Heart right ventricle (tissue), 16 donors: ENCODE measurements at regions not wholly inside any gene's neighbourhood (a gene's known extent, or its start where the extent isn't known, plus 50 kb on each side); places are given as distances from the start of the nearest gene placed in this dataset.

Source experiments
- ATAC-seq, 8 donors: fragments of 200-7000 bp; cut with Tn5 transposase; one replicate each; pipeline ENCODE4 v1.9.1; 2020; ENCODE audit warnings: mild to moderate bottlenecking in 8 of 8, moderate library complexity in 8 of 8, moderate number of reproducible peaks in 1 of 8
- DNase-seq, 2 donors: peaks; one replicate each; pipeline ENCODE4 v3.0.0-alpha.2; 2020
- H3K27ac ChIP-seq, 10 donors: fragments of 200-600 bp; sonication (generic) in 2 of 10; one replicate each; pipeline versions ENCODE4 v1.5.0 to v1.8.0; 2020 to 2022; ENCODE audit warnings: mild to moderate bottlenecking in 3 of 10
- H3K27me3 ChIP-seq, 7 donors: fragments of 200-600 bp; one replicate each; pipeline ENCODE4 v1.8.0; 2021 to 2022; ENCODE audit warnings: mild to moderate bottlenecking in 2 of 7
- H3K36me3 ChIP-seq, 9 donors: fragments of 200-600 bp; sonication (generic) in 1 of 9; one replicate each; pipeline versions ENCODE4 v1.5.0 to v1.8.0; 2020 to 2022; ENCODE audit warnings: mild to moderate bottlenecking in 2 of 9
- H3K4me1 ChIP-seq, 9 donors: fragments of 200-600 bp; sonication (generic) in 1 of 9; one replicate each; pipeline versions ENCODE4 v1.5.0 to v1.8.0; 2020 to 2022; ENCODE audit warnings: mild to moderate bottlenecking in 4 of 9
- H3K4me3 ChIP-seq, 10 donors: fragments of 200-600 bp; sonication (generic) in 2 of 10; one replicate each; pipeline versions ENCODE4 v1.5.0 to v1.8.0; 2020 to 2022; ENCODE audit warnings: mild to moderate bottlenecking in 7 of 10, moderate library complexity in 2 of 10
- H3K9me3 ChIP-seq, 11 donors: fragments of 200-600 bp in 10 of 11; sonication (generic) in 2 of 11; one replicate each; pipeline versions ENCODE4 v1.5.0 to v1.8.0; 2013 to 2022; ENCODE audit warnings: mild to moderate bottlenecking in 2 of 11, control low read depth in 1 of 11, moderate library complexity in 1 of 11
- CTCF ChIP-seq, 9 donors: fragments of 200-600 bp; sonication (generic) in 2 of 9; IDR thresholded peaks; one replicate each; pipeline versions ENCODE4 v1.5.0 to v1.8.0; 2021 to 2022; ENCODE audit warnings: antibody characterized with exemption in 9 of 9, mild to moderate bottlenecking in 5 of 9, moderate library complexity in 1 of 9
- WGBS, 2 donors: extraction: QIAGEN DNeasy Blood & Tissue Kit; methylation state at CpG; one replicate each; pipeline ENCODE4 v1.1.7; 2013; ENCODE audit warnings: inconsistent platforms in 1 of 2; 5-methylcytosine and 5-hydroxymethylcytosine counted together
- intact Hi-C, 10 donors: fragments of 100-400 bp; cut with DNase I; formaldehyde crosslinking; loops; one replicate each; pipeline versions ENCODE4 v1.11.1 to v1.14.2; 2022
- donor health status: Arrhythmogenic right ventricular cardiomyopathy.
- donor health status: ischemic (EF 13 %, LVEDD 7.1; RV severe dilation, severe dysfunction).
- donor health status: healthy with polysubstance abuse.
- donor health status: DM: no; HTN: yes; CAD: no.
- donor health status: DM: no; HTN: no; CAD: no.
- donor health status: ischemic (EF 25% LVEDD 6.9; RV normal size, moderate dysfunction).
- donor health status: ischemic (EF 25% LVEDD 5.7; RV mildly dilated, moderate dysfunction).
- donor health status: healthy.
- donor health status: DM: yes; HTN: yes; CAD: no.
- donor health status: Ischemic cardiomyopathy.
- donor health status: ischemic (EF 35%, LVEDD 5.7; RV mildly dilated, moderate dysfunction).
- donor health status: nonischemic (EF 11% LVEDD 7.7; RV severe dilation, severe dysfunction).
- donor health status: DM: yes; HTN: yes; CAD: no.
- donor health status: PGD.
- donor health status: ischemic (EF 29% LVEDD 5.4; RV normal size, mild dysfunction).
- donor health status: nonischemic (EF 23%, LVEDD 6.1; RV moderate dilation, normal function).

GRCh38 chr3:106929081-106929480 lies 448.2 kb upstream of the CCDC54 start:
- no peak overlapping the region for H3K27ac ChIP-seq
- WGBS, 2 donors, result 78 to 92% methylated on average over 3 of the region's 3 CpGs
- H3K4me1 ChIP-seq, result no peaks in the 10 kb centered on the region
- no peak overlapping the region for H3K4me3 ChIP-seq
- no peaks in the 10 kb centered on the region for H3K27me3 ChIP-seq
- no peak for TF ChIP-seq CTCF (IDR thresholded peaks at IDR 0.05)
- no peaks in the 10 kb centered on the region for H3K36me3 ChIP-seq
- no peak for ATAC-seq
- DNase-seq, result no peak
- intact Hi-C loops, result no loop called here
- peaks cover 0 to 4% (median 0%) of the 10 kb centered on the region in 11 donors for H3K9me3 ChIP-seq

DNA sequence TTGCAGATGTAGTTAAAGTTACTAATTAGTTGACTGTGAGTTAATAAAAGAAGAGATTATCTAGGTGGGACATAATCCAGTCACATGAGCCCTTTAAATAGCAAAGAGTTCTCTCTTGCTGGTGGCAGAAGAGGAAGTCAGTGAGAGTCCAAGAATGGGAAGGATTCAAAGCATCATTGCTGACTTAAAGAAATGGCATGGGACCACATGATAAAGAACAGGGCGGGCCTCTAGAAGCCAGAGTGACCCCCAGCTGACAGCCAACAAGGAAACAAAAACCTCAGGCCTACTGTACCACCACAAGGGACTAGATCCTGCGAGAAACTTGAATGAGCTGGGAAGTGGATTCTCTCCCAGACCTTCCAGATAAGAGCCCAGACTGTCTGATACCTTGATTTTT lies 447.2 kb upstream of the CCDC54 start:
- intact Hi-C loops, result no loop called here
- Histone ChIP-seq H3K36me3 (no peaks in the 10 kb centered on the region), H3K27me3 (no peaks in the 10 kb centered on the region), H3K4me3 (no peak overlapping the region), H3K9me3 (peaks cover 0 to 13% (median 0%) of the 10 kb centered on the region in 11 donors), H3K4me1 (no peaks in the 10 kb centered on the region), H3K27ac (no peak overlapping the region)
- no peak for DNase-seq
- no peak for ATAC-seq
- 72% methylated on average over 2 of the region's 2 CpGs for WGBS, 2 donors
- TF ChIP-seq CTCF (IDR thresholded peaks at IDR 0.05), result no peak

DNA sequence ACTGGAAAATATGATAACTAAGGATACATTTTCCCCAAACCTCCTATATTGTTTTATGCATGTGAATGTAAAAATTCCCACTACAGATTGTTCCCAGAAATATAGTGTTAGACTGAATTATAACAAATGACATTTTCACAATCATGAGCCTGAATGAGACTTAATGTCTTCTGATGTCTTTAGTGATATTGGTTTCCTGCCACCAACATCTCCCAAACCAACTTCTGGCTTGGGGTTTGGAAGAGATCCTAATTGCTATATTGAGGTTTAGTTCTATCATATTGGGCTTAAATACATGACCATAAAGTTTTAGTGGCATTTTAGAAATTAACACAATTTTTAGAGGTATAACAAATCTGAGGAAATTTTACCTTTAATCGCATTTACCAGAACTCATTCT lies 445.3 kb upstream of the CCDC54 start:
- Histone ChIP-seq H3K36me3 (no peaks in the 10 kb centered on the region), H3K27ac (no peak overlapping the region), H3K27me3 (no peaks in the 10 kb centered on the region), H3K4me1 (no peaks in the 10 kb centered on the region), H3K9me3 (peaks cover 0 to 14% (median 0%) of the 10 kb centered on the region in 11 donors), H3K4me3 (no peak overlapping the region)
- ATAC-seq, result no peak
- no peak for DNase-seq
- no peak for TF ChIP-seq CTCF (IDR thresholded peaks at IDR 0.05)
- intact Hi-C loops, result no loop called here
- 93 to 94% methylated on average over 1 of the region's 1 CpG for WGBS, 2 donors

GRCh38 chr3:106936337-106936736 lies 440.9 kb upstream of the CCDC54 start:
- no peak overlapping the region for H3K27ac ChIP-seq
- peaks cover 0 to 14% (median 0%) of the 10 kb centered on the region in 11 donors for H3K9me3 ChIP-seq
- no peaks in the 10 kb centered on the region for H3K36me3 ChIP-seq
- TF ChIP-seq CTCF (IDR thresholded peaks at IDR 0.05), result no peak
- H3K27me3 ChIP-seq, result no peaks in the 10 kb centered on the region
- no peak overlapping the region for H3K4me3 ChIP-seq
- H3K4me1 ChIP-seq, result no peaks in the 10 kb centered on the region
- 42 to 54% methylated on average over 4 of the region's 4 CpGs for whole genome bisulfite sequencing, 2 donors
- intact Hi-C loops, result no loop called here
- DNase-seq (no peak), ATAC-seq (no peak)

DNA sequence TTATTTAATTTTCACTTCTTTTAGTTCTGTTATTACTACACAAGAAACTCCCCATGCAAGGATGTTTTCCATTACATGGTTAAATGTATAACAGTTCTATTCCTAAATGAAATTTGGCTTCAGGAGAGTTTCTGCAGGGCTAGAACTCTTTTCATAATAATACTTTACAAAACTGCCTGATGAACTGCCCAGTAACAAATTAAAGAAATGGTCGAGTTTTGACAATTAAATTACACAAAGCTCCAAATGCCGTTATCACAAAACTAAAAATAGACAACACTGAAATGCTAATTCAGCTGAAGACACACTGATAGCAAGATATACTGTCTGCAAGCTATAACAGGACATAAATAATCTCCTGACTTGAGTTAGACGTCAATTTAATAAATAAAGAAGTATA lies 435.2 kb upstream of the CCDC54 start:
- no peaks in the 10 kb centered on the region for H3K27me3 ChIP-seq
- TF ChIP-seq CTCF (IDR thresholded peaks at IDR 0.05), result no peak
- no peaks in the 10 kb centered on the region for H3K9me3 ChIP-seq
- no peaks in the 10 kb centered on the region for H3K4me1 ChIP-seq
- DNase-seq (no peak), ATAC-seq (no peak)
- no peak overlapping the region for H3K4me3 ChIP-seq
- H3K36me3 ChIP-seq, result no peaks in the 10 kb centered on the region
- H3K27ac ChIP-seq, result no peak overlapping the region
- intact Hi-C loops, result no loop called here
- WGBS, 2 donors, result 16 to 24% methylated on average over 3 of the region's 3 CpGs
